HG03442 (cell line): ENCODE measurements at regions not wholly inside any gene's neighbourhood (a gene's known extent, or its start where the extent isn't known, plus 50 kb on each side); places are given as distances from the start of the nearest gene placed in this dataset.

Experiments used
- ATAC-seq: cut with Tn5 transposase; IDR thresholded peaks from one replicate; pipeline ENCODE4 v1.9.1; 2021; ENCODE audit warnings: mild to moderate bottlenecking, moderate library complexity; ENCODE audit not compliant: unreplicated experiment

DNA sequence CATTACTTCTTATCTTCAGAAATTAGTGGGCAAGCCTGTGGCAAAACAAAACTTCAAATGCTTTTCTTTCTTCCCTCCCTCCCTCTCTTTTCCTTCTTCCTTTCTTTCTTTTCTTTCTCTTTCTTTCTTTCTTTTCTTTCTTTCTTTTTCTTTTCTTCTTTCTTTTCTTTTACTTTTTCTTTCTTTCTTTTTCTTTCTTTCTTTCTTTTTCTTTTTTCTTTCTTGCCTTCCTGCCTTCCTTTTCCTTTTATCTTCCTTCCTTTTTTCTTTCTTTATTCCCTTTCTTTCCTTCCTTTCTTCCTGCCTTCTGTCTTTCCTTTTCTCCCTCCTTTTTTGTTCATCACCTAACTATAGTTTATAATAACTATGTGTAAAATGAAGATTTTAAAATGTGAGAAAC, 295.1 kb downstream of the SMOC2 start:
- ATAC-seq: no peak

DNA sequence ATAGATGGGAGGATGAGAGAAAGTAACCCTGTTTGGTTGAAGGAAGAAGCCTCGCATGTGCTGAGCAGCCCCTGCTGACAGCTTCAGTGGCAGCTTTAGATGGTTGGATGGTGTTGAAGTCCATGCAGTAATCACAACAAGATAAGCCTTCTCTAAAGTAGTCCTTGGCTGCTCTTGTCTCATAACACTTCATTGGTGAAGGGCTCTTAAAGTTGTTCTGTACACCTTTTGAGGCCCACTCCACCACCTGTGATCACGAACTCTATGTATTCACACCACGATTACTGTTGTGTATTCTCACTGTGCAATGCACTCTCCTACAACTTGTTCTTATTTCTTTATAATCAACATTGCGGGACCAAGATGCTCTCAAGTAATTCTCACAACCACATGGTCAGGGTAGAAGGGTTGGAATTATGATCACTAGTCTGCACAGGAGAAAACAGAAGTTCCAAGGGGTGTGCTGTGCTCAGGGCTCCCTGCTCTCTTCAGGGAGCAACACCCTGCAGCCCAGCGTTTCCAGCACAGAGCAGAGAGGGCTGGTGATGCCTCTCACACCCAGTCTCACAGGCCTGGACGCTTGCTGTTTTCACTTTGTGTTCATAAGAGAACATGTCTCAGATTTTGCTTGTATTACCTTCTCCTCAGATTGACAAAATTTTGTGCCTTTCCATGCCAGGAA, 294.4 kb downstream of the SMOC2 start:
- ATAC-seq: no peak

- ATAC-seq: no peak
These were observed 293.5 kb downstream of the SMOC2 start for GRCh38 chr6:168734523-168734922.

- ATAC-seq: no peak
These were observed 291.7 kb downstream of the SMOC2 start for GRCh38 chr6:168732676-168733075.

- no peak for ATAC-seq
These were observed 290.1 kb downstream of the SMOC2 start for GRCh38 chr6:168730931-168731716.

GRCh38 chr6:168728056-168728455, 287.1 kb downstream of the SMOC2 start:
- ATAC-seq: no peak

- ATAC-seq: no peak
These were observed 285.4 kb downstream of the SMOC2 start for GRCh38 chr6:168726312-168726856.

GRCh38 chr6:168725802-168726201, 284.8 kb downstream of the SMOC2 start:
- no peak for ATAC-seq

- no peak for ATAC-seq
These were observed 283.9 kb downstream of the SMOC2 start for GRCh38 chr6:168724669-168725570.

DNA sequence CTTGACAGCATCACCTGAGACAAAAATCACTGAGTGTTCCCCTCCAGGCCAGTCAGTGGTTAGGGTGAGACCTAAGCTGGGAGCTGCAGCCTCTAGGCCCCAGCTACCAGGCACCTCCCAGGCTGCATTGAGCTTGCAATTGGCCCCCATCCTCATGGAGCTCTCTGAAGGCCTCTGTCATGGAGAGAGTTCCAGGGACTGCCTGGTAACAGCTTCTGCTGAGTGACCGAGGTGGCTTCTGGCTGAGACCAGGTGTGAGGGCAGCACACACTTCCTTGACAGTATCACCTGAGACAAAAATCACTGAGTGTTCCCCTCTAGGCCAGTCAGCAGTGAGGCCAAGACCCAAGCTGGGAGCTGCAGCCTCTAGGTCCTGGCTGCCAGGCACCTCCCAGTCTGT, 283.0 kb downstream of the SMOC2 start:
- no peak for ATAC-seq

DNA sequence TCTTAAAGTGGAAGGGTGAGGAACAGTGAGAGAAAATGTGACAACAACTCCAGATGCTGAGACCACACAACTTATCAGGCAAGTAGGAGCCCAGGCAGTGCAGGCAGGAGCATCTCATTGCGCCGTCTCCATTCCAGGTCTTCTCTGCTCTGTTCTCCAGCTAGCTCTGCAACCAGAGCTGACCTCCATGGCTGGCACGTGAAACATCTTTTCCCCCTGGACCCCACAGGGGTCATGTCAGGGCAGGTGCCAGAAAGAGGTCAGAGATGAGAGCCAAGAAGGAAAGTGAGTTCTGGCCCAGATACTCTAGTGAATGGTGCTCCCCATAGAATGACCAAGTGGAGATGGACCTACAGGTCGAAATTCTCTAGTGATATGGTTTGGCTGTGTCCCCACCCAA, 281.4 kb downstream of the SMOC2 start:
- ATAC-seq: no peak

- no peak for ATAC-seq
These were observed 280.6 kb downstream of the SMOC2 start for GRCh38 chr6:168721571-168721970.

GRCh38 chr6:168719901-168720300, 278.9 kb downstream of the SMOC2 start:
- no peak for ATAC-seq

DNA sequence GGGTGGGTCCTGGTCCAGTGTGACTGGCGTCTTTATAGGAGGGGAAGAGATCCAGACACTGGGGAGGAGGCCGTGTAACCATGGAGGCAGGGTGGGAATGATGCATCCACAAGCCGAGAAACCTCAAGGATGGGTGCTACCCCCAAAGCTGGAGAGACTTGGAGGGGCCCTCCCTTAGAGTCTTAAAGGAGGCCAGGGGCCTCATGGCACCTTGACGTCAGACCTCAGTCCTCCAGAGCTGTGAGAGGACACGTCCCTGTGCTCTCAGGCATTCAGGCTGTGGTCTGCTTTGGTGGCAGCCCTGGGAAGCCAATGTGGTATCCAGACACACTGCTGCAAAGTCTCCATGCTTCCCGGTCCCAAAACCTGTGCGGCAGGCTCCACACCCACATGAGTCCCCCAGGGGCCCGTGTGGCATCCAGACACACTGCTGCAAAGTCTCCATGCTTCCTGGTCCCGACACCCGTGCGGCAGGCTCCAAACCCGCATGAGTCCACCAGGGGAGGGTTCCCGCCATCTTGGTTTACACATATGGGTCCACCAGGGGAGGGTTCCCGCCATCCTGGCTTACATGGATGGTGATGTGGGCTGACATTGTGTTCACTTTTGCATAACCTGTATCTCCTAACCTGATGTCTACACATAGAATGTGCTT, 278.0 kb downstream of the SMOC2 start:
- no peak for ATAC-seq
